ENCODE measurements at regions not wholly inside any gene's neighbourhood (a gene's known extent, or its start where the extent isn't known, plus 50 kb on each side); places are given as distances from the start of the nearest gene placed in this dataset.

- Histone ChIP-seq H2BK15ac (ENCODE audit: low read depth, low read length) (no peak overlapping the region), H3K4ac (ENCODE audit: low read depth, low read length) (no peak overlapping the region), H4K8ac (ENCODE audit: low read depth in 2 of 2, low read length in 2 of 2) (no peak overlapping the region), H4K20me1 (ENCODE audit: insufficient read depth, low read length) (no peaks in the 10 kb centered on the region), H3K23ac (ENCODE audit: low read depth, low read length) (no peak overlapping the region), H3K27ac (ENCODE audit: insufficient read depth, low read length) (no peak overlapping the region), H2BK120ac (ENCODE audit: low read depth, low read length) (no peak overlapping the region), H3K36me3 (ENCODE audit: control insufficient read depth, insufficient read depth, low read length) (no peaks in the 10 kb centered on the region), H3K4me1 (ENCODE audit: control insufficient read depth, insufficient read depth, low read length) (no peaks in the 10 kb centered on the region), H2AK5ac (ENCODE audit: low read depth, low read length) (no peak overlapping the region), H3K9ac (ENCODE audit: low read depth, low read length) (no peak overlapping the region), H4K91ac (ENCODE audit: insufficient read depth, low read depth, low read length) (no peak overlapping the region), H3K4me3 (ENCODE audit: insufficient read depth, low read depth, low read length) (no peak overlapping the region), H3K9me1 (ENCODE audit: insufficient read depth, low read length) (no peaks in the 10 kb centered on the region), H3K14ac (replicated peaks; ENCODE audit: low read depth, low read length) (no peak overlapping the region), H3K18ac (ENCODE audit: low read depth, low read length) (no peak overlapping the region), H3K9me3 (ENCODE audit: control insufficient read depth, insufficient read depth, low read length) (peaks cover 58% of the 10 kb centered on the region), H2BK5ac (ENCODE audit: low read depth, low read length, poor library complexity, severe bottlenecking) (no peak overlapping the region), H3K56ac (ENCODE audit: extremely low read depth, insufficient read depth, low read length) (no peak overlapping the region), H3K27me3 (ENCODE audit: control insufficient read depth, insufficient read depth, low read length) (no peaks in the 10 kb centered on the region), H3K4me2 (ENCODE audit: low read depth, low read length) (no peak overlapping the region), H2AFZ (replicated peaks; ENCODE audit: low read length, poor library complexity) (no peak overlapping the region), H2BK20ac (ENCODE audit: low read depth, low read length) (no peak overlapping the region), H3K79me1 (ENCODE audit: low read depth in 1 of 2, low read length in 2 of 2) (no peaks in the 10 kb centered on the region), H4K5ac (ENCODE audit: low read depth, low read length) (no peak overlapping the region), H2AK9ac (replicated peaks; ENCODE audit: low read depth, low read length, poor library complexity) (no peak overlapping the region)
- ChIA-PET POLR2A (ENCODE audit: unreplicated experiment) (no interaction called here), CTCF (no interaction called here)
- WGBS, 2 experiments (ENCODE audit: extremely low coverage in 2 of 2, insufficient read length in 1 of 2), result 66% methylated on average over 7 of the region's 18 CpGs; no CpG with 5 or more reads in 1 of the 2 experiments
- DNase-seq, result no peak
- TF ChIP-seq CTCF (conservative IDR thresholded peaks at IDR 0.05; ENCODE audit: low read depth, low read length) (no peak), ELK1 (IDR thresholded peaks at IDR 0.05; ENCODE audit: borderline replicate concordance, low read depth, low read length) (no peak), RFX5 (IDR thresholded peaks at IDR 0.05; ENCODE audit: low read depth, low read length) (no peak), MAZ (IDR thresholded peaks at IDR 0.05; ENCODE audit: borderline replicate concordance, low read depth, low read length) (no peak), POLR2A (IDR thresholded peaks at IDR 0.05; ENCODE audit: low read depth, low read length) (no peak), NFE2L2 (IDR thresholded peaks at IDR 0.05; ENCODE audit: low read depth, low read length) (no peak), RAD21 (IDR thresholded peaks at IDR 0.05; ENCODE audit: low read length) (no peak), MAFK (IDR thresholded peaks at IDR 0.05; ENCODE audit: low read depth, low read length) (no peak), SMC3 (IDR thresholded peaks at IDR 0.05; ENCODE audit: low read depth, low read length) (no peak), CEBPB (IDR thresholded peaks at IDR 0.05; ENCODE audit: low read depth, low read length) (no peak), CHD1 (IDR thresholded peaks at IDR 0.05; ENCODE audit: low read depth, low read length) (no peak), USF2 (IDR thresholded peaks at IDR 0.05; ENCODE audit: low read depth, low read length) (no peak), BHLHE40 (IDR thresholded peaks at IDR 0.05; ENCODE audit: low read depth, low read length) (no peak), MXI1 (IDR thresholded peaks at IDR 0.05; ENCODE audit: borderline replicate concordance, low read depth, low read length) (no peak)
- dilution Hi-C loops (cut with HindIII; ENCODE audit: low sequenced_read_pairs, unreplicated experiment) (no loop called here), intact Hi-C loops (cut with micrococcal nuclease) (no loop called here), in situ Hi-C loops (cut with MboI; ENCODE audit: low sequenced_read_pairs) (no loop called here)
- no peak for ATAC-seq (ENCODE audit: low read depth)
- no TSS peak for BruUV-seq (replicated peaks)
Observed at GRCh38 chr1:4115191-4115900, 215.3 kb upstream of the C1orf174 start.
